Endothelial cell of umbilical vein (primary cell): ENCODE measurements at regions not wholly inside any gene's neighbourhood (a gene's known extent, or its start where the extent isn't known, plus 50 kb on each side); places are given as distances from the start of the nearest gene placed in this dataset.

Source experiments
- CTCF ChIP-seq, 2 donors: IDR thresholded peaks; 1 replicate in 1 of 2; 2 replicates in 1 of 2; pipeline ENCODE4 v1.5.1; 2011; ENCODE audit warnings: low read length in 2 of 2, mild to moderate bottlenecking in 2 of 2, moderate library complexity in 2 of 2, control low read depth in 1 of 2, inconsistent platforms in 1 of 2, low read depth in 1 of 2; ENCODE audit not compliant: insufficient read depth in 1 of 2; ENCODE audit errors: extremely low read depth in 1 of 2
- EZH2 ChIP-seq: IDR thresholded peaks from 2 replicates; pipeline ENCODE4 v1.6.1; 2012; ENCODE audit warnings: borderline replicate concordance, low read depth, mild to moderate bottlenecking, moderate library complexity, low read length, inconsistent platforms; ENCODE audit not compliant: severe bottlenecking
- FOS ChIP-seq: IDR thresholded peaks from 2 replicates; pipeline ENCODE4 v1.6.1; 2011; ENCODE audit warnings: mild to moderate bottlenecking, low read length, moderate library complexity, borderline replicate concordance; ENCODE audit not compliant: insufficient read depth
- GATA2 ChIP-seq: IDR thresholded peaks from 2 replicates; pipeline ENCODE4 v1.7.0; 2011; ENCODE audit warnings: low read depth, mild to moderate bottlenecking, moderate library complexity, mixed read lengths, low read length; ENCODE audit not compliant: insufficient read length, insufficient read depth
- JUN ChIP-seq: IDR thresholded peaks from 2 replicates; pipeline ENCODE4 v1.6.1; 2011; ENCODE audit warnings: borderline replicate concordance, low read depth; ENCODE audit not compliant: insufficient read length, insufficient read depth
- MYC ChIP-seq: IDR thresholded peaks from one replicate; pipeline ENCODE4 v1.6.1; 2011; ENCODE audit warnings: mild to moderate bottlenecking, low read depth, low read length
- POLR2A ChIP-seq: IDR thresholded peaks from 2 replicates; pipeline ENCODE4 v1.6.1; 2012; ENCODE audit warnings: low read depth, mild to moderate bottlenecking, control low read depth, low read length
- POLR2AphosphoS5 ChIP-seq: IDR thresholded peaks from 2 replicates; pipeline ENCODE4 v1.6.1; 2012; ENCODE audit warnings: low read depth, mild to moderate bottlenecking, control low read depth, low read length, moderate library complexity; ENCODE audit not compliant: insufficient read depth
- TF ChIP-seq, protein P1 (sequence below): IDR thresholded peaks from 2 replicates; pipeline ENCODE4 v1.6.1; 2011; ENCODE audit not compliant: insufficient read depth, insufficient read length

DNA sequence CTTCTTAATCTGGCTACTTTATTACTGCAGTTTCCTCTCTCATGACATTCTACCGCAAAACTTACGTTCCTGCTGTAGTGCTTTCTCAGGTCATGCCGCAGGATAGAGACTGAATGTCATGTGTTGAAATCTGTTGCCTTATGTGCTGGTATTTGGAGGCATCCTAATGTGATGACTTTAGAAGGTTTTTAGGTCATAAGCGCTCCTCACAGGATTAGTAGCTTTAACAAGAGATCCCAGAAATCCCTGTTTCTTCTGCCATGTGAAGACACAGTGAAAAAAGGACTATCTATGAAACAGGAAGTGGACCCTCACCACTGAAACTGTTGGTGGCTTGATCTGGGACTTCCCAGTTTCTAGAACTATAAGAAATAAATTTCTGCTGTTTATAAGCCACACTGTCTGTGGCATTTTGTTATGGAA lies 209.3 kb downstream of the LACC1 start:
- TF ChIP-seq POLR2A (no peak), POLR2AphosphoS5 (no peak), CTCF (IDR thresholded peaks at IDR 0.05; ENCODE audit: extremely low read depth in 1 of 2, insufficient read depth in 1 of 2, low read depth in 1 of 2, low read length in 2 of 2) (no peak), JUN (no peak), EZH2 (no peak), MYC (no peak), GATA2 (no peak), FOS (no peak)
- TF ChIP-seq, protein P1, sequence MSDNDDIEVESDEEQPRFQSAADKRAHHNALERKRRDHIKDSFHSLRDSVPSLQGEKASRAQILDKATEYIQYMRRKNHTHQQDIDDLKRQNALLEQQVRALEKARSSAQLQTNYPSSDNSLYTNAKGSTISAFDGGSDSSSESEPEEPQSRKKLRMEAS, result no peak
